Heart left ventricle (tissue), 16 donors: ENCODE measurements at regions not wholly inside any gene's neighbourhood (a gene's known extent, or its start where the extent isn't known, plus 50 kb on each side); places are given as distances from the start of the nearest gene placed in this dataset.

Experiments
- ATAC-seq, 4 donors: fragments of 200-7000 bp; cut with Tn5 transposase; one replicate each; pipeline ENCODE4 v1.9.1; 2020 to 2022; ENCODE audit warnings: moderate library complexity in 4 of 4, mild to moderate bottlenecking in 3 of 4, moderate number of reproducible peaks in 1 of 4
- DNase-seq, 5 donors: peaks; one replicate each; pipeline ENCODE4 v3.0.0-alpha.2; 2020
- H3K27ac ChIP-seq, 12 donors: fragments of 200-600 bp; sonication (generic) in 4 of 12; one replicate each; pipeline versions ENCODE4 v1.5.0 to v1.8.0; 2016 to 2022; ENCODE audit warnings: mild to moderate bottlenecking in 2 of 12
- H3K27me3 ChIP-seq, 9 donors: fragments of 200-600 bp; sonication (generic) in 2 of 9; one replicate each; pipeline versions ENCODE4 v1.5.1 to v1.8.0; 2016 to 2022; ENCODE audit warnings: mild to moderate bottlenecking in 3 of 9
- H3K36me3 ChIP-seq, 9 donors: fragments of 200-600 bp; sonication (generic) in 2 of 9; one replicate each; pipeline versions ENCODE4 v1.5.0 to v1.8.0; 2018 to 2022; ENCODE audit warnings: mild to moderate bottlenecking in 2 of 9
- H3K4me1 ChIP-seq, 12 donors: fragments of 200-600 bp; sonication (generic) in 4 of 12; one replicate each; pipeline versions ENCODE4 v1.5.0 to v1.8.0; 2016 to 2022; ENCODE audit warnings: mild to moderate bottlenecking in 3 of 12
- H3K4me3 ChIP-seq, 12 donors: fragments of 200-600 bp; sonication (generic) in 4 of 12; one replicate each; pipeline versions ENCODE4 v1.5.0 to v1.8.0; 2017 to 2022; ENCODE audit warnings: mild to moderate bottlenecking in 9 of 12, moderate library complexity in 4 of 12
- H3K9me3 ChIP-seq, 12 donors: fragments of 200-600 bp; sonication (generic) in 4 of 12; one replicate each; pipeline versions ENCODE4 v1.5.0 to v1.8.0; 2016 to 2022; ENCODE audit warnings: mild to moderate bottlenecking in 1 of 12
- CTCF ChIP-seq, 12 donors: fragments of 200-600 bp; sonication (generic) in 4 of 12; IDR thresholded peaks; one replicate each; pipeline versions ENCODE4 v1.5.0 to v1.8.0; 2018 to 2022; ENCODE audit warnings: antibody characterized with exemption in 12 of 12, mild to moderate bottlenecking in 5 of 12
- POLR2A ChIP-seq, 2 donors: fragments of 450-650 bp; IDR thresholded peaks; one replicate each; pipeline ENCODE4 v1.6.1; 2017; ENCODE audit warnings: antibody characterized with exemption in 2 of 2, mild to moderate bottlenecking in 2 of 2, moderate library complexity in 2 of 2
- WGBS, 4 donors: extraction: QIAGEN DNeasy Blood & Tissue Kit in 2 of 4; methylation state at CpG; one replicate each; pipeline versions ENCODE4 v1.1.5 to v1.1.7; 2013 to 2018; 5-methylcytosine and 5-hydroxymethylcytosine counted together
- intact Hi-C, 10 donors: fragments of 100-400 bp; cut with DNase I; formaldehyde crosslinking; loops; one replicate each; pipeline versions ENCODE4 v1.11.1 to v1.14.2; 2022
- donor health status: ischemic (EF 13 %, LVEDD 7.1; RV severe dilation, severe dysfunction).
- donor health status: healthy with polysubstance abuse.
- donor health status: DM: no; HTN: yes; CAD: no.
- donor health status: DM: no; HTN: no; CAD: no.
- donor health status: ischemic (EF 25% LVEDD 6.9; RV normal size, moderate dysfunction).
- donor health status: ischemic (EF 25% LVEDD 5.7; RV mildly dilated, moderate dysfunction).
- donor health status: healthy.
- donor health status: DM: yes; HTN: yes; CAD: no.
- donor health status: ischemic (EF 35%, LVEDD 5.7; RV mildly dilated, moderate dysfunction).
- donor health status: nonischemic (EF 11% LVEDD 7.7; RV severe dilation, severe dysfunction).
- donor health status: DM: yes; HTN: yes; CAD: no.
- donor health status: PGD.
- donor health status: ischemic (EF 29% LVEDD 5.4; RV normal size, mild dysfunction).
- donor health status: nonischemic (EF 23%, LVEDD 6.1; RV moderate dilation, normal function).

- H3K9me3 ChIP-seq: no peaks in the 10 kb centered on the region
- H3K27ac ChIP-seq: no peak overlapping the region
- intact Hi-C loops: no loop called here
- no peaks in the 10 kb centered on the region for H3K4me1 ChIP-seq
- no peaks in the 10 kb centered on the region for H3K27me3 ChIP-seq
- H3K4me3 ChIP-seq: no peak overlapping the region
- no peaks in the 10 kb centered on the region for H3K36me3 ChIP-seq
- no peak for TF ChIP-seq CTCF (IDR thresholded peaks at IDR 0.05)
- ATAC-seq (no peak), DNase-seq (no peak)
These were observed 610.2 kb downstream of the PCDH18 start for GRCh38 chr4:136922066-136922465.

- no peak for DNase-seq
- H3K9me3 ChIP-seq: no peaks in the 10 kb centered on the region
- H3K36me3 ChIP-seq: no peaks in the 10 kb centered on the region
- 86 to 90% (median 87%) methylated on average over 1 of the region's 1 CpG for WGBS, 4 donors
- TF ChIP-seq POLR2A (IDR thresholded peaks at IDR 0.05) (no peak), CTCF (IDR thresholded peaks at IDR 0.05) (no peak)
- intact Hi-C loops: no loop called here
- H3K27ac ChIP-seq: no peak overlapping the region
- no peaks in the 10 kb centered on the region for H3K4me1 ChIP-seq
- H3K27me3 ChIP-seq: no peaks in the 10 kb centered on the region
- ATAC-seq: no peak
- H3K4me3 ChIP-seq: no peak overlapping the region
These were observed 612.0 kb downstream of the PCDH18 start for GRCh38 chr4:136920092-136920881.

GRCh38 chr4:136918772-136919171 is 613.5 kb downstream of the PCDH18 start:
- Histone ChIP-seq H3K27me3 (no peaks in the 10 kb centered on the region), H3K4me3 (no peak overlapping the region), H3K9me3 (no peaks in the 10 kb centered on the region), H3K36me3 (no peaks in the 10 kb centered on the region), H3K27ac (no peak overlapping the region), H3K4me1 (no peaks in the 10 kb centered on the region)
- no peak for TF ChIP-seq CTCF (IDR thresholded peaks at IDR 0.05)
- TF ChIP-seq POLR2A (IDR thresholded peaks at IDR 0.05): no peak
- intact Hi-C loops: no loop called here
- 63 to 85% (median 80%) methylated on average over 4 of the region's 4 CpGs for WGBS, 4 donors
- DNase-seq: no peak
- ATAC-seq: no peak

GRCh38 chr4:136917312-136918110 is 614.8 kb downstream of the PCDH18 start:
- H3K36me3 ChIP-seq: no peaks in the 10 kb centered on the region
- peak in 1 of 5 donors; percentile 47 for DNase-seq
- H3K27ac ChIP-seq: no peak overlapping the region
- no peak for ATAC-seq
- H3K4me1 ChIP-seq: no peaks in the 10 kb centered on the region
- TF ChIP-seq POLR2A (IDR thresholded peaks at IDR 0.05) (no peak), CTCF (IDR thresholded peaks at IDR 0.05) (no peak)
- no peaks in the 10 kb centered on the region for H3K27me3 ChIP-seq
- H3K9me3 ChIP-seq: no peaks in the 10 kb centered on the region
- 33 to 62% (median 49%) methylated on average over 3 to 5 of the region's 5 CpGs for WGBS, 4 donors
- H3K4me3 ChIP-seq: no peak overlapping the region
- intact Hi-C loops: no loop called here
